NCI-H524 (cell line): ENCODE measurements at regions not wholly inside any gene's neighbourhood (a gene's known extent, or its start where the extent isn't known, plus 50 kb on each side); places are given as distances from the start of the nearest gene placed in this dataset.
"Not testable (repeated sequence)": the region's sequence is repeated elsewhere in the genome, so short reads cannot be mapped to it uniquely, and the experiment has no call there.

ENCODE experiments used
- DNase-seq, 2 experiments: peaks; one replicate each; lab custom pipeline; 2025; lab: John Stamatoyannopoulos, UW

DNA sequence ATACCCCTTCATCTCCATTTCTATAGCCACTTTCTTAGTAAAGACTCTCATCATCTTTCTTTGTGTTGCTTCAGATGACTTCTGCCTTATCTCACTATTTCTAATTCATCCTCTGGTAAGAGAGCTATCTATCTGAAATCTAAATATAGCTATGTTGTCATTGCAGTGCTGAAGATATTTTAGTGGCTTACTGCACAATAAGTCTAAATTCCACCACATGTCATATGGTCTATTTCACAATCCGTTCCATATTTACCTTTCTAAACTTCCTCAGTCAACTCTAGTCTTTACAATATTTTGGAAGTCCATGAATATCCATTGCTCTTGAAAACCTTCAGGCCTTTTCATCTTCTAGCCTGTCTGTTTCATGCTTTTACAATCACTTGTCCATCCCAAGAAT is 465.1 kb upstream of the SLC10A2 start:
- DNase-seq, result no peak

GRCh38 chr13:103528437-103528836 is 462.2 kb upstream of the SLC10A2 start:
- no peak for DNase-seq

DNA sequence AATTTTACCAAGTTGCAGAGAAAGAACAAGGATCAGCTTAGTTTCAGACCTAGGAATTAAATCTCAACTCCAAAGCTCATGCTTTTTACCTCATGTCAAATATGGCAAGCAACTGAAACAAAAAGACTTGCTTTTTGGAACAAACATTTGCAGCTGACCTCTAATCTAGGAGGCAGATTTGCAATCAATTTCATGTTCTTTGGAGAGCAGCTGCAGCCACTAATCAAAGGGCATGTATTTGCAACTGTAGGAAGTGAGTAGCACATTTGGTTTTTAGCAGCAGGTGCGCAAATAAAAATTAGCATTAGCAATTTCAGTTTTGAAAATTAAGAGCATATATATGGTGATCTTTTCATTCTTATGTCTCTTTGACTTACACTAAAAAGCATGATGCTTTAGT is 459.3 kb upstream of the SLC10A2 start:
- DNase-seq, result no peak

- no peak for DNase-seq
Measured at GRCh38 chr13:103523858-103524257, 457.6 kb upstream of the SLC10A2 start.

DNA sequence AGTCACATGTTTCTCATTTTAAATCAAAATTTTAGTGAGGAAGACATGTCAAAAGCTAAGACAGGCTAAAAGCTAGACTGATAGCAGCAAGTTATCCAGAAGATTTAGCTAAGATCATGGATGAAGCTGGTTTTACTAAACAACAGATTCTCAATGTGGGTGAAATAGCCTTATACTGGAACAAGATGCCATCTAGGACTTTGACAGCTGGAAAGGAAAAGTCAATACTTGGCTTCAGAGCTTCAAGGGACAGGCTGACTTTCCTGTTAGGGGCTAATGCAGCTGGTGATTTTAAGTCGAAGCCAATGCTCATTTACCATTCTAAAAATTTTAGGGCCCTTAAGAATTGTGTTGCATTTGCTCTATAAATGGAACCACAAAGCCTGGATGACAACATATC is 455.3 kb upstream of the SLC10A2 start:
- DNase-seq, result no peak

GRCh38 chr13:103517768-103518102 is 451.5 kb upstream of the SLC10A2 start:
- DNase-seq, result no peak

DNA sequence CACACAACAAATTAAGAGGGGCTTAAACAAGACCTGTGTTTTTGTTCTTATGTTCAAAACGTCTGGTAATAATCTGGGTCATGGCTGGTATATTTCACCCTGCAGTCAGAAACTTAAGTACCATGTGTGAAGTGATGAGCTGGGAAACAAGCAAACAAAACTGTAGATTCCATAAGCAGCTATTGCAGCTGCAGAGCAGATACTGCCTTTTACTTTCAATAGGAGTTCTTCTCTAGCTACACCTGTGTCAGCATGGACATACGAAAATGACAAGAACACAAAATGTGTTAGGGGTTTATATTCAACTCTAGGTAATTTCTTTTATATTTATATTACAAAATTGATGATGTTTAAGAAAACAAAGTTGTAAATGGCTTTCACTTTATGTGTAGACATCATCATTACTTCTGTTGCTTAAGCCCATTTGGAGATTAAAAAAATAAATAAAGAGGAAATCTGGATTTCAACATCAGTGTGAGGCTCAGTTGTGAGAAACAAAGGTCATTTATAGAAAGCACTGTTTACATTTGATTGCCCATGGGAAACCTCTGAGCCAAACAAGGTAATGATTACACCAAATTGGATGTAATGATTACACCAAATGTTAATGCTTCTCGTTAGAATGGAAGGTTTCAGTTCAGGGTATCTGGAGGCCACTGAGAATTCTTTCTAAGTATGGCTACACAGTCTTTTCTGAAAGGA is 451.0 kb upstream of the SLC10A2 start:
- DNase-seq, result no peak

DNA sequence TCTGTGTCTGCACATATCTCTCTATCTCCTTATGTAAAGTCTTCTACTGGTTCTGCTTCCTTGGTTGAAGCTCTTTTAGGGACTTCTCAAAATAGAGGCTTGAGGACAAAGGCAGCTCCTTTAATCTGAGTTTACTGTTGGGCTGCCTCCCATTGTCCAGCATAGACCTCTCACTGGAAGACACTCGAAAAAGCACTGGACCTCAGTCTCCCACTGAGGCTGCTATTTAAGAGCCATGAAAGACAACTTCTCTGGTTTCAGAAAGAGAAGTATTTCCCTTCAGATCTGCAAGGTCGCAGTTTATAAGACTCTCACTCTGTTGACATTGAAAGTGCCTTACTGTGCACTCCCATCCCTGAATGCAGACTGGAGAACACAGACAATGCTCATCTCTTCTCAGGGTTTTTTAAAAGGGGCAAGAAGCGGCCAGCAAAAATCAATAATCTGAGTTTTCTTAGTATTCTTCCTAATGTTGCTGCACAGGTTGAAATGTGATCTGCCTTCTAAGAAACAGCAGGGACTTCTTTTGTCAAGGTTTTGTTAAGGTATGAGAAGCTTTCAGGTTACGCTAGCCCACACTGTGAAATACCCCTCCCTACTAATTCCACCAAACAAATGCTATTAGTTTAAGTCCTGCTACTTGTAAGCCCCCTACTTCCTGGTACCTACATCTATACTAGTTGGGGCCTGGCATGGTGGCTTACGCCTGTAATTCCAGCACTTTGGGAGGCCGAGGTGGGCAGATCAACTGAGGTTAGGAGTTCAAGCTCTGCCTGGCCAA is 450.0 kb upstream of the SLC10A2 start:
- DNase-seq, result no peak

DNA sequence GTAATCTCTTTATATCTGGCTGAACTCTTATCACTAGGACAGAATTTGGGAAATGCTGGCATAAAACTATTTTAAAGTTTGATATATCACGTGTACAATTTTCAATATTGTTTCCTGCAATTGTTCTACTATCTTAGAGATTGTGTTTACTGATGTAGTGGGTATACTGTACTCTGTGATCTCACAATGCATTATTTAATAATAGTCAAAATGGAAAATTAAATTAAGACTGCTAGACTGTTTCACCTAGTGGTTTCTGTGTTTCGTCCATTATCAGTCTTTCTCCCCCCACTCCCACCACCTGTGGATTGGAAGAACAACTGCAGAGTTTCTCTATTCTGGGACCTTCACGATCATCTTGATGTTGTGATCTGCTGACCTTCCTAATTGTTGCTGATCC is 449.2 kb upstream of the SLC10A2 start:
- no peak for DNase-seq

DNA sequence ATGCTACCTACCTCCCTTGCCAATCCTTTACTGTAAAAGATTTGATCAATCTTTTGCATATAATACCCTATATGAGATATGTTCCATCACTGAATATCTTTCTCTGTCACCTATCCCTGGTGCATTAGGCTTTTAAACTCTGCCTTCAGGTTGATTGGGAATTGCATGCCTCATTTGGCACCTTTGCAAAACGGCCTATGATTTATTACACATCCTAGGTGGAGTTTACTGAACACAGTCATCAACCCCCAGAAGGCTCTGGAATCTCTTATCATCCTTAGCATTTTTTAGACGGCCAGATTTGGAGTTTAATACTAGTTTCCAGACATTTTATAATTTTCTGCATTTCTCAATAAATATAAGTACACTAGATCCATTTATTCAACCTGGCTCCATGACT is 448.4 kb upstream of the SLC10A2 start:
- DNase-seq, result no peak

GRCh38 chr13:103514188-103514587 is 448.0 kb upstream of the SLC10A2 start:
- DNase-seq, result no peak

- DNase-seq, result no peak
Measured at GRCh38 chr13:103510007-103510535, 443.9 kb upstream of the SLC10A2 start.

DNA sequence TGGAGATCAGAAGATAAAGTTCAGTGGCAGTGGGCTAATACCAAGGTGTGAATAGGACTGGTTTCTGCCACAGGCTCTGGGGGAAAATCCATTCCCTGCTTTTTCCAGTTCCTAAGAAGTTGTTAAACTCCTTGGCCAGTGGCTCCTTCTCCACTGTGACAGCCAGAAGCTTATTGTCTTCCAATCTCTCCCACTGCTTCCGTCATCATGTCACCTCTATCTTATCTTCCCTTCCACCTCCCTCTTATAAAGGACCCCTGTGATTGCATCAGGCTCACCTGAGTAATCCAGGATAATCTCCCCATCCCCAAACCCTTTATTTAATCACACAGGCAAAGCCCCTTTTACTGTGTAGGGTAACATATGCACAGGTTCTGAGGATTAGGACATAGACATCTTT is 431.2 kb upstream of the SLC10A2 start:
- no peak for DNase-seq

DNA sequence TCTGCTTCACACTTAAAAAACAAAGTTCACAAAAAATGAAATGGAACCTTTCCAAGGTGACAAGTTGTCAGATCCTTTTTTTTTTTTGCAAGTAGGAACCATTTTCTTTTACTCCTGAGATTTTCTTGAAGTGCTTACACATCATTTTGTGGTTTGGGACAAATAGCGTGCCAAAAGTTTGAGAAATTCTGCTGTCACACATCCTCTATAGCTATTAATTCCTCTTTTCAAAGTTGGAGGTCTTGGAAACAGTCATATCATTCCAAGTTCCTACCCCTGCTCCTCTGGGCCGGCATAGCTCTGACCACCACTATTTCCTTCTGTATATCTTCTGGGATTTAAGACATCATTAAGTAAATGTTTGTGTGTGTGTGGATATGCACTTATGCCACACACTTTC is 421.6 kb upstream of the SLC10A2 start:
- DNase-seq, result no peak

GRCh38 chr13:103473081-103473480 is 406.9 kb upstream of the SLC10A2 start:
- DNase-seq, result no peak

DNA sequence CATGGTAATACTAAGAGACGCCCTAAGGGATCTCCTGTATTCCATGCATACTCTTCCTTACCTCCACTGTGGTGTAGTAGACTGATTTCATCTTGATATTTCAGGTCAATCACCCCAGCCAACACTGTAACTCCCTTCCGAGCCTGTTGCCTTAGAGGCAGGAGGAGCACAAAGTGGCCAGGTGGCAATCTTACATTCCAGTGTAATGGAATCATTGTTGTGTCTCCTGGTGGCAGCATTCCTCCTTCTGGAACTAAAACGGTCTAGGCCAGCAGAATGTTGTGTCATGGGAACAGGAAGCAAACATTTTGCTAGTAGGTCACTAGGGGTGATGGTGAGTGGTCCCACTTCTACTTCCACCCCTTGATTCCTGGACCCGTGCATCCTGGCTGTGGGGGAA is 405.7 kb upstream of the SLC10A2 start:
- DNase-seq, result no peak

DNA sequence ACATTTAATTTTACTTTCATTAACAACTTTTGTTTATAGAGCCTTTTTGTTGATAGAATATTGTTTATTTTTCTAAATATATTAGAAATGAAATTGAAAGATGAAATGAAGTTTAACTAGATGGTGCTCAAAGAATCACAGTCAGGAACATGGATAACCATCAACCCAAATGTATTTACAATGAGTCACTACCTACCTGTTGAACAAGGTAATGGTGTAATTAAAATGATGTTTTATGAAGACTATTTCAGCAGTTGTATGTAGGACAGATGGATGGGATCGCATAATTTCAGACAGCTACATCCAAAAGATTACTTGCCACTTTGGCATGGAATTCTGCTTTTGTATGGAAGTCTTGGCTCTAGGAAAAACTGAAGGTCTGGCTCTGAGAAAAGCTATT is 403.6 kb upstream of the SLC10A2 start:
- DNase-seq, result no peak

- no peak for DNase-seq
Measured at GRCh38 chr13:103466761-103467160, 400.5 kb upstream of the SLC10A2 start.

GRCh38 chr13:103460246-103460645 is 394.0 kb upstream of the SLC10A2 start:
- DNase-seq, result not testable (repeated sequence)

DNA sequence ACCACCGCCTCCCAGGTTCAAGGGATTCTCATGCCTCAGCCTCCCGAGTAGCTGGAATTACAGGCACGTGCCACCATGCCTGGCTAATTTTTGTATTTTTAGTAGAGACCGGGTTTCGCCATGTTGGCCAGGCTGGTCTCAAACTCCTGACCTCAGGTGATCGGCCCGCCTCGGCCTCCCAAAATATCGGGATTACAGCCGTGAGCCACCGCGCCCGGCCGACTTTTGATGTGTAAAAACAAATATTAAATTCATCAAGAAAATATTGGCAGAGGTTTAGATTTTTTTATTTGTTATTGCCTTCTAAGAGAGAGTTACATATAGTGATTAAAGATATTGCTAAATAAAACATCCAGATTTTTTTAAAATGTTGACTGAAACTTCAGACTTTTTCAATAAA is 390.8 kb upstream of the SLC10A2 start:
- DNase-seq, result not testable (repeated sequence)

GRCh38 chr13:103451656-103452055 is 385.4 kb upstream of the SLC10A2 start:
- peak in 1 of 2 experiments; percentile 32 for DNase-seq

DNA sequence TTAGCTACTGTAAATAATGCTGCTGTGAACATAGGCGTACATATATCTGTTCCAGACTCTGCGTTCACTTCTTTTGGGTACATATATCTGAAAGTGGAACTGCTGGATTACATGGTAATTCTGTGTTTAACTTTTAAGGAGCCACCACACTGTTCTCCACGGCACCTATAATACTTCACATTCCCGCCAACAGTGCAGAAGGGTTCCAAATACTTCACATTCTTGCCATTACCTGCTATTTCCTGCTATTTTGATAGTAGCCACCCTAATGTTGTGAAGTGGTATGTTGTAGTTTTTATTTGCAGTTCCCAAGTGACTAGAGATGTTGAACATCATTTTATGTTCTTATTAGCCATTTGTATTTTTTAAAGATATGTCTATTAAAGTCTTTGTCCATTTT is 377.4 kb upstream of the SLC10A2 start:
- DNase-seq, result no peak

DNA sequence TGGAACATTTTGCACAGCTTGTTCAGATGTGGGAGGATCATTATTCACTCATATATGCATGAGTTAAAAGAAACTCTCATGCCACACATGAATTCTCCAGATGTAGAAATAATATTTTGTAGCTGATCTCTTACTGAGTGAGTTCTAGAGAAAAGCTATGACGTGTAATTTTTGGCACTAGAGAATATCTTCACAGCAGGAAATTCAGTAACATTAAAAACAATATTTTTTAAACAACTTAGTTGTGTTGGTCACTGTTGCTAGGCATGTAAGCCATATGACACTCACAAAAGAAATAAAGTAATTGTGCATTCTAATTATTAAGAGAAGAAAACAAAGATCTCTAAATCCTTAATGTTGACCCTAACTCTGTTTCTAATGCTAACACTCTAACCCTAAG is 371.4 kb upstream of the SLC10A2 start:
- DNase-seq, result no peak
